NCI-H2196 (cell line): ENCODE measurements at regions not wholly inside any gene's neighbourhood (a gene's known extent, or its start where the extent isn't known, plus 50 kb on each side); places are given as distances from the start of the nearest gene placed in this dataset.
"Not testable (repeated sequence)": the region's sequence is repeated elsewhere in the genome, so short reads cannot be mapped to it uniquely, and the experiment has no call there.

ENCODE experiments used
- DNase-seq: peaks from one replicate; lab custom pipeline; 2025; ENCODE audit not compliant: unreplicated experiment; lab: John Stamatoyannopoulos, UW

DNA sequence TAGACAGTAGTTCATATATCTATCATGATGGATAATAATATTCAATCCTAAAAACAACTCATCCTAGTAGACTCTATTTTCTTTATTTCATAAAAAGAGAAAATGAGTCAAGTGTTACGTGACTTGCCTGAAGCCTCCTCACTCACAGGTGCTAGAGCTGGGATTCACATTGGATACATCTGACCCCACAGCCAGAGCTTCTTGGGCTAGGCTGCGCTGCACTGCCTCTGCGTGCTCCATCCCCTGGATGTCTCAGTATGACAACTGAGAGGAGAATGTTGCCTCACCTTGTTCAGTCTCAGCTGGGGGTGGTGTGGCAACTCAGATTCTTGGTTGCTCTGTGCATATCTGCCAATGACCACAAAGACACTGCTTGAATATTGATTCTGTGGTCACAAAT lies 286.6 kb downstream of the LIG4 start:
- no peak for DNase-seq

DNA sequence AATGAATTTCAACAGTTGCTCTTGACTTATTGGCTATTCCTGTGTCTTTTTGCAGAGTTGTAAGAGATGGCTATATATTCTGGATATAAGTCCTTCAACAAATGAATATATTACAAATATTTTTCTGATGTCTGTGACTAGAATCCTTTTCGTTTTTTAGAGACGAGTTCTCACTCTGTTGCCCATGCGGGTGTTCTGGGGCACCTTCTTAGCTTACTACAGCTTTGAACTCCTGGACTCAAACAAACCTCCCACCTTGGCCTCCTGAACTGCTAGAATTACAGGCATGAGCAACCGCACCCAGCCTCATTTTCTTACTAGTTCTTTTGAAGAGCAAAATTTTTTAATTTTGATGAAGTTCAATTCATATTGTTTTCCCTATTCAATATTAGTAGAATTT lies 287.8 kb downstream of the LIG4 start:
- DNase-seq = no peak

DNA sequence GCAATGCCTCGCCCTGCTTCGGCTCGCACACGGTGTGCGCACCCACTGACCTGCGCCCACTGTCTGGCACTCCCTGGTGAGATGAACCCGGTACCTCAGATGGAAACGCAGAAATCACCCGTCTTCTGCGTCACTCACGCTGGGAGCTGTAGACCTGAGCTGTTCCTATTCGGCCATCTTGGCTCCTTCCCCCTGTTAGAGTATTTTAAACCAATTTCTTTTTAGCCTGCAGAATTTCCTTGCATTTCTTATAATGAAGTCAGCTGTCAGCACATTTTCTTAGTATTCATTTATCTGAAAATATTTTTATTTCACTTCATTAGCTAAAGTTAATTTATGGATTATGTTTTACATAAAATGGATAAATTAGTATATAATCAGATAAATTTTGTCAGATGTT lies 288.8 kb downstream of the LIG4 start:
- not testable (repeated sequence) for DNase-seq

GRCh38 chr13:107916902-107917301 lies 298.4 kb downstream of the LIG4 start:
- not testable (repeated sequence) for DNase-seq

GRCh38 chr13:107912745-107913144 lies 302.6 kb downstream of the LIG4 start:
- no peak for DNase-seq

DNA sequence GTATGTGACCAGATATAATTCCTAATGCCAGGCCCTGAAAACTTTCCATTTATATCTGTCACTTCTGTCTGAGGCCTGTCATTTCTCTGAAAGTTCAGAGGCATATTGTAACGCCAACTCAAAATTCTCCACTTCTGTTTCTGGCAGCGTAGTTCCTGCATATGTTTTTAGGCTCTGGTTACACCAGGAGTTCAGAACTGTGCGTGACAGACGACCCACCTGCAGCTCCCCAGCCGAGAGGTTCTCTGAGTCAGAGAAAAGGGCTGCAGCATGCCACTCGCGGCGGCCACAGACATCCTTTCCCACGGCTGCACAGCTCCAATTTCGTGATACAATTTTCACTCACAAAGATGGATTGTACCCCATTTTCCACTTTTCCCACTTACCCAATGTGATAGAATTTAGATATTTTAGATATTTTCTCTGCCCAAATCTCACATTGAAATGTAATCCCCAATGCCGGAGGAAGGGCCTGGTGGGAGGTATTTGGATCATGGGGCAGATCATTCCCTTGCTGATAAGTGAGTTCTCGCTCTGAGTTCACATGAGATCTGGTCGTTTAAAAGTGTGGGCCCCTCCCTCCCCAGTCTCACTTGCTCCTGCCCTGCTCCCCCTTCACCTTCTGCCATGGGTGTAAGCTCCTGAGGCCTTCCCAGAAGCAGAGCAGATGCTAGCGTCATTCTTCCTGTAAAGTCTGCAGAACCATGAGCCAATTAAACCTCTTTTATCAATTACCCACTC lies 308.1 kb downstream of the LIG4 start:
- DNase-seq = no peak

DNA sequence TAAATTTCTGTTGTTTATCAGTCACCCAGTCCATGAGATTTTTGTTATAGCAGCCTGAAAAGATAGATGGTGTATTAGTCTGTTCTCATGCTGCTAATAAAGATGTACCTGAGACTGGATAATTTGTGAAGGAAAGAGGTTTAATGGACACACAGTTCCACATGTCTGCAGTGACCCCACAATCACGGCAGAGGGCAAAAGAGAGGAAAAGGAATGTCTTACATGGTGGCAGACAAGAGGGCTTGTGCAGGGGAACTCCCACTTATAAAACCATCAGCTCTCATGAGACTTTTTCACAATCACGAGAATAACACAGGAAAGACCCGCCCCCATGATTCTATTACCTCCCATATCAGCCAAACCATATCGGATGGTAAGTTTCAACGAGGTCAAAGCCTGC lies 309.2 kb downstream of the LIG4 start:
- no peak for DNase-seq

- DNase-seq = no peak
Observed at GRCh38 chr13:107901996-107902562, 313.3 kb downstream of the LIG4 start.

GRCh38 chr13:107901230-107901629 lies 314.1 kb downstream of the LIG4 start:
- DNase-seq = no peak

- DNase-seq = no peak
Observed at GRCh38 chr13:107900775-107901174, 314.6 kb downstream of the LIG4 start.

GRCh38 chr13:107886118-107886517 lies 329.2 kb downstream of the LIG4 start:
- DNase-seq = no peak

- no peak for DNase-seq
Observed at GRCh38 chr13:107884564-107884963, 330.8 kb downstream of the LIG4 start.

GRCh38 chr13:107883561-107884175 lies 331.7 kb downstream of the LIG4 start:
- DNase-seq = no peak

DNA sequence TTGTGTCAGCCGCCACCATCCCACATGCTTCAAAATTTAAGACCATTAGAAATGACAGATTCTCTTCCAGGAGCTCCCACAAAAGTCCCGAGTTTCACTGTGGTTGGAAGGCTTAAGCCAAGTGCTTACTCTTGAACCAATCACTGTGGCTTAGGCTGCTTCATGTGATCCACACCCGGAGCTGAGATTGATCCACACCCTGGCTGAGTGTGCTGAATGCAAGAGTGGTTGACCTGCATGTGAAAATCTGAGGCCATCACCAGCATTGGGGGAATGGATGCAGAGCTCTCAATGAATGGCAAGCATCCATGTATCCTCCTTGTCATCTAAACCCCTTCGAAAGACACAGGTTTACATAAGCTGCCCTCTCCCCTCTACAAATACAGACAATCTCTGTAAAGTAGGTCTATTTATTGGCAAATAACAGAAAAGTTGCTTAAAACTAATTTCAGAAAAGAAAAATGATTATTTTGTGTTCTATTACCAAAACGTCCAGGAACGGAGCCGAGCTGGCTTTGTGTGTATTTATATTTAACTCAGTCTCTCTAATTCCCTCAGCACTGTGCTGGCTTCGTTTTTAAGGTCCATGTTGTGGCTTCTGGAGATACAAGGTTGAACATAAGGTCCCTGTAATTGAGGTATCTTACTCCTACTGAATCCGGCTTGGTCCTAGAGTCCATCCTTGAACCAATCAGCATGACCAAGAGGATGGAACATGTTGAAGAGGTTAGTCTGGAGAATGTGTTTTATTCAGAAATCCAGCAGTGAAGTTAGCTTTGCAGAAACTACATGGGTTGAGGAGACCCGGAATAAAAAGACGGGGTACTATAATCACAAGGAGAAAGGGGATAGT lies 332.4 kb downstream of the LIG4 start:
- DNase-seq = no peak

GRCh38 chr13:107881362-107881761 lies 334.0 kb downstream of the LIG4 start:
- DNase-seq = no peak

GRCh38 chr13:107874456-107874855 lies 340.9 kb downstream of the LIG4 start:
- DNase-seq = no peak

- no peak for DNase-seq
Observed at GRCh38 chr13:107873926-107874325, 341.4 kb downstream of the LIG4 start.

- no peak for DNase-seq
Observed at GRCh38 chr13:107870400-107870799, 344.9 kb downstream of the LIG4 start.

- DNase-seq = peak; percentile 38
Observed at GRCh38 chr13:107867701-107868661, 347.4 kb downstream of the LIG4 start.

DNA sequence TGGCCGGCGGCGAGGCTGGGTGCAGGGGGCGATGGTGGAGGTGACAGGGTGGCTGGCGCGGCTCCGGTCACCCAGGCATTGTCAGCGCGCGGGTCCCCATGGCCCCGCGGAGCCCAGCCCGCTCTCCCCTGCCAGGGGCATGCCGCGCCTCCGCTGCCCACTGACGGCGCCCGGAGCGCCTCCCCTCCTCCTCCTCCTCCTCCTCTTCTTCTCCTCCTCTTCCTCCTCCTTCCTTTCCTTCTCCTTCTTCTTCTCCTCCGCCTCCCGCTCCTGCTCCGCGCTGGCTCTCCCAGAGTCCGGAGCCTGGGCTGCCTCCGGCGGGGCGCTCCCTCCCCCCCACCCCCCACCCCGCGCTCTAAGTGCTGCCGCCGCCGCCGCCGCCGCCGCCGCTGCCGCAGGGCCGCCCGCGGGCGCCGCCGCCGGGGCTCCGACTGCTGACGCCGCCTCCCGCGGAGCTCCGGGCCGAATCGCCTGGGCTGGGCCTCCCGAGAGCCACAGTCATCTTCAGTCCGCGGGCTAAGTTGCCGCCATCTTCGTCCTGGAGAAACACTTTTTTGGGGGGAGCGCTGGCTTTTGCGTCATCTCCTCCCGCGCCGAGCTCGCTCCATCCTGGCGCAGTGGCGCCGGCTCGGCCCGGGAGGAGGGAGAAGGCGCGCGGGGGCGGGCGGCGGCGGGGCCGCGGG lies 348.3 kb downstream of the LIG4 start:
- peak; percentile 18 for DNase-seq
